Frontal cortex (tissue), 3 donors: ENCODE measurements at regions not wholly inside any gene's neighbourhood (a gene's known extent, or its start where the extent isn't known, plus 50 kb on each side); places are given as distances from the start of the nearest gene placed in this dataset.

Experiments used
- DNase-seq, 2 donors: peaks; one replicate each; pipeline ENCODE4 v3.0.0; 2012; ENCODE audit warnings: low spot score in 2 of 2
- FAIRE-seq: peaks from 2 replicates; lab custom pipeline; 2012; peaks lifted over from hg19 to GRCh38; lab: Jason Lieb, UNC
- donor health status: control.
- donor health status: control.
- donor health status: control.

DNA sequence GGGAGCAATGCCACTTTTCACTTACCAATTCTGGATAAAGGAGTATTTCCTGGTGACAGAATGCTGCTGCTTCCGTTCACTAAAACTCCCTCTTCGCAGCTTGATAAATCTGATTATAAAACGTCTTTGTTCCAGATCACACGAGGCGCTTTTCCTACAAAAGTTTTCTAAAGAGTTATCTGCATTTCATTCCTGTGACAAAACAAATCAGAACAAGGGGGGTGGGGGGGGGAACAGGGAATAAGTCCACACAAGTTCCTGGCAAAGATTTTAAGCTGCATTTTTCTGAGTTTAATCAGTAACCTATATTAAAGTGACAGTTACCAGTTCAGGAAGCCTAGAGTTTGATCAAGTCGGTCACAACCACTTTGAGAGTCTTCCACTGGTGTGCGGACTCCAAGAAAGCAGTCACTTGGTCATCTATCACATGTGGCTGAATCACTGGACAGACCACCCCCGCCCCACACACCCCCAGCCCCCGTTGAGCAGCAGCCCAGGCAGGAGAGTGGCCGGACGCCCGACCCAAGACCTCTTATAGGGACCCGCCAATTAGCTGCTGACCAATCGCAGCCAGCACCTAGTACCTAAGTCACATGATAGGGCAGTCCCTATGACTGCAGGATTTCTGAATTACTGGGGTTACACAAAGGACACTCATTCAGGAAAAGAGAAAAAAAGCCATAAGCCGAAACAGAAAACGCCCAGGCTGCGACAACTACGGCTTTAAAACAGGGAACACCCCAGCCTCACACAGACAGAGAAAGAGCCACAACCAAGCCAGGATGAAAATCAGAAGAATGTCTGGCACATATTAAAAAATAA lies 569.3 kb upstream of the DIPK2B start:
- DNase-seq = no peak
- FAIRE-seq = no peak

DNA sequence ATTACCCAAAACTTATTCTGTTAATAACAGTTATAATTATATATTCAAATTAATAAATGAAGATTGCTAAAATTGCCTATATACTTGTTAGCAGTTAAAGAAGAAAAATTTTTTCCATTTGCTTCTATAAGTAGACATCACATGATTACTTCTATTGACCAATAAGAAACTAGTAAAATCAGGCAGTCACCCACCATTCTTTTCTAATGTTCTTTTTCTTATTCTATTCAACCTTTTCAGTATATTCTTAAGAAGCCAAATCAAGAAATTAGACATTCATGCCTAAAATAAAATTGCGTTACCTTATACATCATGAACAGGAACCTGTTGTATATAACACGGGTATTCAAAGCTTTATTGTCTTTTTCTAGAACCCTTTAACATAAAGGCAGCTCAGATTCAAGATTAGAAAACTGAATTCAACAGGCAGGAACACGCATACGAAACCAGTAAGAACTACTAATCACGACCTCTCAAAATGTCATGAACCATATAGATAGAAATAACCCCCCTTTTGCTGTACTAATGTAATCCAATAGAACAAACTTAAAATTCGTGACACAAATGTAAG lies 568.1 kb upstream of the DIPK2B start:
- FAIRE-seq = no peak
- DNase-seq = no peak

DNA sequence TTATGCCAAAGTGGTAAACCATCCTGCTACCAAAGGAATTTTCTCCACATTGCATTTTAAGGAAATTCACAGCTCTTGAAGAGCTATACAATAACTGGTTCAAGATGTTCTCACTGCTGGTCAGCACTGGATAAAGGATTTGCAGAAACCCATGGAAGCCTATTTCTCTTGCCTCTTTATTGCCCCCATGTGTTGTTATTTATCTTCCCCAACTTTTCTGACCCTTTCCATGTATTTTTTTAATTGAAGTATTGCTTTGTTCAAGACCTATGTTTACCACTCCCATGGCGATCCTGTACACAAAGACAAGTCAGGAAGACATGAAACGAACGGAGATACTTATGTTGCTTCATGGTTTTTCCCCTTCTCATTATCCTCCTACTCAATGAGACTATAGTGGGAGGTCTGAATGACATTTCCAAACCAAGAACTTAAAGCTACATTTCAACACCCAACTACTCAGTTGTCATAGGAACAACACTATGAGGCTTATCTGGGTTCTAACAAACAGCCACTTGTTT lies 566.4 kb upstream of the DIPK2B start:
- FAIRE-seq (no peak), DNase-seq (no peak)

DNA sequence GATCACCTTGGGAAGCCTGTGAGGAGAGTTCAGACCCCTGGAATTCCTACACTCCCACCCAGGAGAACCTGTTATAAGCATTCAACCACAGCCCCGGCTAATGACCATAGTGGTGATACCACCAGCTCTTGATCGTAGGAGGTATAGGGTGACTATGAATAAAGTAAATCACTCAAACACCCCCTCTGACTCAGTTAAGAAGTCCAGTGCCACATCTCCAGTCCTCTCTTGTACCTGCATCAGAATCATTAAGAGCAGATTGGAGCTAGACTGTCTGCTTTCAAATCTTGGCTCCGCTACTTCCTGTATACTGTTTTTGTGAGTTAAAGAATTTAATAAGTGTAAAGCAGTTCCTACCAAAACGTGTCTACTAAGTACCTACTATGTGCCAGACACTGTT lies 565.1 kb upstream of the DIPK2B start:
- no peak for FAIRE-seq
- DNase-seq = no peak

DNA sequence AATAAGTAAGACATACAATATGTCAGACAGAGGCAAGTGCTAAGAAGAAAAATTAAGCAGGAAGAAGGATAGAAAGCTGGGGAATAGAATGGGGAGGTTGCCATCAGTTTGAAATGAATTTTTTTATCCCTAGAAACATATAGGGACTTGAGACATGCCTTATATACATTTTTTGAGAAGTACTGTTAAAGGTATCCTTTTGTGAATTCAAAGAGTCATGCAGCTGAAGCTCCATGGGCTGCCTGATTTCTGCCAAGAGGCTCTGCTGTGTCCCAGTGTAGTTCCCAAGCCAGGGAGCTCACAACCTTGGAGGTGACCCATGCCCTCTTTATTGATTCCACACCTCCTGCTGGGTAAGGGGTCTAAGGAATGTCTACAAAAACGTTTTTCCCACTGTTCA lies 564.6 kb upstream of the DIPK2B start:
- DNase-seq (no peak), FAIRE-seq (no peak)

DNA sequence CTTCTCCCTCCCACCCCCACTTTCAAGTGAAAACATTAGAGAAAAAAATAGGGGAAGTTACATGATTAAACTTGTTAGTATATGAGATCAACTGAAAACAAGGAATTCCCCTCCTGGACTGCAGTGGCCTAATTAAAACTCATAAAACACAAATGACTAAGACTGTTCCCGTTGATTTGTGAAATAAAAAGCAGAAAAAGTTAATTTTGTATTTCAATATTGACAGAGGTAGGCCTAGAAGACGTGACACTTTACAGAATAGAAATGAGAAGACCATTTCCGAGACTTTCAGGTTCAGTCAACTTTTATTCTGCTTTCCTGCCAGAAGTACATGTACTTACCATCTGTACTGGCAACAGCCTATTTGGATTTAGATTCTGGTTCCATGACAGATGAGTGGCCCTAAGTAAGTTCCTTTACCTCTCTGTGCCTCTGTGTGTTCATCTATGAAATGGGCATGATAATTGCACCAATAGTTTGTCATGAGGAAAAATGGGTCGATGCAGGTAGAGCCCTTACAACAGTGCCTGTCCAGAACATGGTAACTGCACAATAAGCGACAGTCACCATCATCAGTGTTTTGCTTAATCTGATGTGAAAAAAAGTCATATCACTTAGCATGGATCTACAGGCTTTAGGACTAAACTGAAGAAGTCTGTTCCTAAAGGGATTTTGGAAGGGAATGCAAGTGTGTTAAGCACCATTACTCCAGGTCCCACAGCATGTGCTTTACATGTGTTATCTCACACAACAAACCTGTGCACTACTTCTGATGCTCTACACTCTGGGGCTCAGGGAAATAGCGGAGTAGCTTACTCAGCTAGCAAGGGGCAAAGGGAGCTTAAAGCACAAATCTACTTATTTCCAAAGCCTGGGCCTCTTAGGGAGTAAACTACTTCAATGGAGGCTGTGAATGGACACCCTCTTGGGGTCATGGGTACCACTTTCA lies 562.3 kb upstream of the DIPK2B start:
- FAIRE-seq (no peak), DNase-seq (no peak)

DNA sequence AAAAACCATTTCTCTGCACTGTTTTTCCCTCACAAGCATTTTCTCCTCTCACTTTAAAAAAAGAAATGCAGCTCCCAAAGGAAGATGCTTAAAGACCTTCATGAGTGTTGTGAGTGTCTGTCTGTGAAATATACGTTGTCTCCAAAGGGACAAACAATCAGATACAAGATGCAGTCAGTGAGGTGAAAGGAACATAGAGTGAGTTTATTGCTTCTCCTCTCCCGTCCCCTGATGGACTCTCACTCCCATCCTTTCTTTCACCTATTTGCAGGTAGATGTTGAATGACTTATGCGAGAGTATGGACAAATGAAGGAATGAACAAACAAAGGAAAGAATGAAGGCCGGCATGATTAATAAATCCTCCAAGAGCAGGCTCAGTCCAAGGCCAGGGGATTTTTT lies 561.2 kb upstream of the DIPK2B start:
- FAIRE-seq (no peak), DNase-seq (no peak)

DNA sequence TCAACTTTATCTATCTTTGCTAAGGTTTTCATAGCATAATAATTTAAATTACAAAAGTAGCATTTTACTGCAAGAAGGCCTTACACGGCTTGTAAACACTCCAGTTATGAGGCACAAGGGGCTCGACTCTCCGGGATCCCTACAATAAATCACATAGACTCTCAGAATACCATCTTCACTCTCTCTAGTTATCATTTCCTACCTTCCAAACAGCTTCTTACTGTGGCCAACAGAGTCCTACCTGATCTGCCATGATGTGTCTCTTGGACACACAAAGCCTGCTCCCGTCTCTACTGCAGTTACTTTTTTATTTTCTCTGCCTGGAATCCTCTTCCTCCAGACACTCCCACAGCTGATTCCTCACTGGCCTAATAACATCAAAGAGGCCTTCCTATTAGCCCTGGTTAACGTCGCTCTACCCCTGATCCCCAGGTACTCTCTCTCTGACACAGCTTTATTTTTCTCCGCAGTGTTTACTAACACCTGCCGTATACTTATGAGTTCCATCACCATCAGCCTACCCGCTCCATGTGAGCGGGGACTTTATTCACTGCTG lies 559.6 kb upstream of the DIPK2B start:
- no peak for FAIRE-seq
- no peak for DNase-seq

DNA sequence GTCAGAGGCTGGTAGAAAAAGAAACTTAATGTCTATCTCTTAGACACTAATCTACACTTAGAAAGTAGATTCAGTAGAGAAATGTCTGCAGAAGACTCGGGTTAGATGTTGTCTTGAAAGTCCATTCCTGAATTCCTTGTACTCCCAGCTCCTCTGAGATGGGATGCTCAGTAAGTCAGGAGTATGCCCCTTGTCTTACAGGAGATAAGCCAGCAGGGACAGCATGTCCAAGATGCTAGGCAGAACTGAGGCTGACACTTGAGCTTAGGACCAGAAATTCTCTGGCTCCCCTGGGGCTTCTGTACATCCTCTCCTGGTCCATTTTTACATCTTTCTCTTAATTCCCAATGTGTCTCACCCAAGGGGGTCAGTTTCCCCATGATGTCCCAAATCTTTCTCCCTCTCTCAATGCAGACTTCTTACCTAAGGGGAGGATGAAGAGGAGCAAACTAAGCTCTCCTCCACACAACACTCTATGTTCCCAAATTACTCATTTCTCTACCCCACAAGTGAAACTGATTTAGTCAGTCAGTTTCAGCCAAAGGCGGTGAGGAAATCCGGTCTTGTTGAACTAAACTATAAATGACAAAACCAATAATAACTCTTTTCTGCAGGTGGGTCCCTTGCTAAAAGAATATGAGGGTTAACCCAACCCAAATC lies 558.2 kb upstream of the DIPK2B start:
- FAIRE-seq (no peak), DNase-seq (no peak)

DNA sequence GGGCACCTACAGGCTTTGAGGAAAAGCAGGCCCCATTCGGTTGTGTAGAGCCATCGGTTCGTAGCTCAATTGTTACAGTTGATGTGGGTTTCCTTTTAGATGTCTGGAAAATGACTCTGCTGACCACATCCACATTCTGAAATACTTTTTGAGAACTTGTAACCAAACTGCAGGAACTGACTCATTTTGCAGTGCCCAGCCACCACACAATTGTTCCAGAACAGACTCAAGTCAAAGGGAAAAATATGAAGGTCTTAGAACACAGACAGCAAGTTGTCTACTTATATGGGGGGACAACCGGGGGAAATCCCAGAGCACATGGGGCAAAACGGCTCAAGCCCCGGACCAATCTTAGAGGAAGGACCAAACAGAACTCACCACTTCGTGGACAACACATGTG lies 557.6 kb upstream of the DIPK2B start:
- no peak for FAIRE-seq

DNA sequence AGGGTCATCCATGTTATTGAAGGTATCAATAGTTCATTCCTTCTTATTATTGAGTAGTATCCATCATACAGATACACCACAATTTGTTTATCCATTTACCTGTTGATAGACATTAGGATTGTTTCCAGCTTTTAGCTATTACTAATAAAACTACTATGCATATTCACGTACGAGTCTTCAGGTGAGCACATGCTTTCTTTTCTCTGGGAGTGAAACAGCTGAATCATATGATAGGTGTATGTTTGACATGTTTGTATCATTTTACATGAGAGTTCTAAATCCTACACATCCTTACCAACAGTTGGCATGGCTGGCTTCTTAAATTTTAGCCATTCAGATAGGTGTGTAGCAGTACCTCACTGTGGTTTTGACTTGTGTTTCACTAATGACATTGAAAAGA lies 556.6 kb upstream of the DIPK2B start:
- DNase-seq = no peak
- FAIRE-seq = no peak

More for the DNA sequence above, 557.6 kb upstream of the DIPK2B start:
- no peak for DNase-seq

DNA sequence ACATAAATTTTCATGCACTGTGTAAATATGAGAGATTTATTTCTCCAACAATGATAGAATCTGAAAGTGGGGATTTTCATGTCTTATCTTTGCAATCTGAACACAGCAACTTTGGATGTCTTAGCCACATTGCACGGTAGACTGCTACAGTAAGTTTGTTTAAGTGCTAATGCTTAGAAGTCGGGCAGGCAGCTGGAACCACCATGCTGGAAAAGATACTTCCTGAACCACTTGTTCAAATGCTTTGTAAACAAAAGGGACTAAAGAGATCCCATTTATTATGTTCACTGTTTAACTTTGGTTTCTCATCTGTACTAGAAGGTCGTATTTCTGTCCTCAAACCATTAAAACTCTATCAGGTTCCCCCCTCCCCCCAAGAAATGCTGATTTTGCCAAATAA lies 555.9 kb upstream of the DIPK2B start:
- FAIRE-seq = no peak
- DNase-seq = no peak

DNA sequence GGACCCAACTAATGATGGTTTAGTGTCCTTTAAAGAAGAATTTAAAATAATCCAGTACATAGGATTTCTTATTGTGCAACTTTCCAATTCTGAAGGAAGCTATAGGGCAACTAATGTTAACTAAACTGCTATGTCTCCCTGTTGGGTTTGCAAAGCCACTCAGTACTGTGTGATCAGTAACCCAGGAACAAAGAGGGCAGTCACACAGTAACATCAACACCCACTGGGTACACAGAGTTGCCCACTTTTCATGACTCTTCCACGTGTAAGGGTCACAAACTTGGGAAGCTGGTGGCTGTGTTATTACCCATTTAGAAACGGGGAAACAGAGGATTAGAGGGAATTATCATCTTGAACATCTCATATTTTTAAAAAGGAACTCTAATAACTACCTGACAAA lies 555.0 kb upstream of the DIPK2B start:
- DNase-seq = no peak
- no peak for FAIRE-seq

DNA sequence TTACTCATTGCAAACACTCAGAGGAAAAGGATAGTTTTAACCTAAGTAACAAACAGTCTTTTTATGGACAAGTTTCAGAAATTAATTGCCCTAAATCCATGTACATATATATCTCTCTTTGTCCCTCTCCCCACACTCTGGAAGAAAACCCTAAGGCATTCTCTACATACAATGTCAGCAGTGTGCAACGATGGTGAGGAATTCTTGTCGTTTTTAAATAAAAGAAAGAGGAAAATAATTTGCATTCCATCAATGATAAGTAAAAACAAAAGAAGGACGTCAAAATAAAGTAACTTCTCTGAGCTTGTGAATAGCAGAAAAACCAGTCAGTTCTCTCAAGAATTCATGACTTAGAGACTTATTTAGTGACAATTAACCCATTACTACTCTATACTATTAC lies 550.5 kb upstream of the DIPK2B start:
- DNase-seq (no peak), FAIRE-seq (no peak)

DNA sequence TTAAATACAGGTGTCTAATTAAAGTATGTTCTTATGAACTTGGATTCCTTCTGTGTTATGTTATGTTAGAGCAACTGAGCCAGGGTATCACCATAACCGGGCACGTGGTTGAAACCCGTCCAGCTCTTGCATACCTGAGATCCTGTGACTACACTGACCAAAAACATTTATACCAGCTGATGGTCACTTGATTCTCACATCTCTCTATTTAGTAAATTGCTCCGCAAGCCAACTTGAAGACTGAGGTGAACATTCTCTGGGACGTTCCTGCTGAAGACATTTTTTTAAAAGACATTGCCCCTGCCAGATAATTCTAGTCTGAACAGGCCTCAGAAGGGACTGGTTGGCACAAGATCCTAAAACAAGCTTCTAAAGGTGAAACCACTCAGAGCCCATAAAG lies 550.0 kb upstream of the DIPK2B start:
- DNase-seq (no peak), FAIRE-seq (no peak)

DNA sequence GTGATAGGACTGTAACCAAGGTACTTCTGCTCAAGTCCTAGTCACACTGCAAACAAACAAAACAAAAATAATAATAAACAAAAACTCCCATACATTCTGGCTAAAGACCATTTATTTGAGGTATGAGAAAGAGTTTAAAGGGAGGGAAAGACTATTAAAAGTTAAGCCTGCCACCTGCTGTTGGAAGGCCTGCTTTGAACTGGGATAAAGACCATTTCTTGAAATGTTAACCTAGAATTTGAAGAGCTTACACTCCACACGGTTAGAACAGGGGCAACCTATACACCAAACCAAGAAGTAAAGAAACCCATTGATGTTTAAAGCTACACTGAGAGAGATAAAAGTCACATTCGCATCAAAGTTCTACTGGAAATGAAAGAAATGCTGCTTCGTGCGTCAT lies 548.7 kb upstream of the DIPK2B start:
- DNase-seq = no peak
- no peak for FAIRE-seq

DNA sequence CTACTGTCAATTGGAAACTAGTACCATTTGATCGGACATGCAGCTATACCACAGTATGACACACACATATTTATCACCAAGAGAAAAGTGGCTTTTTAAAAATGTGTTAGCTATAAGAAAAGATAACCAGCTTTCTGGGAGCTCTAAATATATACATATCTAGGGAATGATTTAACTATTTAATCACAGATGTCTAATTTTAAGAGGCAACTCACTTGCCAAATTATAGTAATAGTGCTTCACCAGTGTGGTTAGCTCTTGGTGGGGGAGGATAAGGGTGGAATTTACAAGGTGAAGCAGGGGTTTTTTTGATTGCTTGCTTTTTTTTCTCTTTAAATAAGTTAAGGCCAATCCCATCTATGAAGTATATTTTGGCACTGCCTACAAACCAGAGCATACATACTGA lies 547.7 kb upstream of the DIPK2B start:
- FAIRE-seq (no peak), DNase-seq (no peak)

DNA sequence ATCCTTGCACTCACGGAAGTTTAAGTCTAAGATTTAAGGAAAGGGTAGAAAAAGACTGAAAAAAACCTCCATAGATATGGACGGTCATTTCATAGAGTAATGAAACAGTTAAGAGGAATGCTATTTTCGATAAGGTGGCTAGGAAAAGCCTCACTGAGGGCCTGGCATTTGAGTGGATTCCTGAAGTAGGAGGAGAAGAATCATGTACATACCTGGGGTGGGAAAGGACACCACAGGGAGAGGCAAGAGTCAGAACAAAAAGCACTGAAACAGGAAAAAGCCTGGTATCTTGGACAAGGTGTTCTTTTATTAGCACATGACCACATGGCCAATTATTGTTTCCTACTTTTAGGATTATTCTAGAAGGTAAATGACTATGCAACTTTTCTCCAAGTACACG lies 547.2 kb upstream of the DIPK2B start:
- FAIRE-seq (no peak), DNase-seq (no peak)

DNA sequence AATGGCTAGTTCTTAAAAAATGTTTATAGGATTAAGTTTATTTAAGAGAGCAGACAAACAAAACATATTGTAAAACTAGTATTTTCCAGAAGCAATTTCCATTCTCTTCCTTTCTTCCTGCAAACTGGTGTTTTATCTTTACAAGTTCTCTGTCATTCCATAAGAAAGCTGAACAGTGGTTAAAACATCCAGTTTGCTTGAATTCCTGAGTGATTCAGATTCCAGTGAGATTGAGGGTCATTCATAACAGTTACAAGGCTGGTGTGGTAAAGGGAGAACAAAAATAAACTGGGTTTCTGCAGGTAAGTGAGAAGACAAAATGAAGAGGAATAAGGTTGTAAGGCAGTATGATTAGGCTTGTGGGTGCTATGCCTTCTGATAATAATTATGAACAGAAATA lies 544.8 kb upstream of the DIPK2B start:
- FAIRE-seq = no peak
- no peak for DNase-seq
